ENCODE measurements at regions not wholly inside any gene's neighbourhood (a gene's known extent, or its start where the extent isn't known, plus 50 kb on each side); places are given as distances from the start of the nearest gene placed in this dataset.

DNA sequence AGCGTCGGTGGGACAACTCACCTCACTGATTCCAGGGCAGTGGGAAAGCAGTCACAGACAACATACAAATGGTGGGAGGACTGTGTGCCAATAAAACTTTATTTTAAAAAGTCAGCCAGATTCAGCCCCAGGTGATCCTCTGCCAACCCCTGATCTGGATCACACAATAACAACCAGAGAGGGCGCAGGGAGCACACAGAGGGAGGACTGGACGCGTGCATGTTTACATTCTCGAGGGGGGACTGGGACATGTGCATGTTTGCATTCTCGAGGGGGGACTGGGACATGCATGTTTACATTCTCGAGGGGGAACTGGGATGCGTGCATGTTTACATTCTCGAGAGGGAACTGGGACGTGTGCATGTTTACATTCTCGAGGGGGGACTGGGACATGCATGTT lies 209.5 kb downstream of the NDUFA10 start:
- Mint-ChIP-seq H3K4me1 (ENCODE audit: low read depth) (no peaks in the 10 kb centered on the region), H3K27ac (no peak overlapping the region), H3K27me3 (no peaks in the 10 kb centered on the region), H3K9me3 (ENCODE audit: low read depth) (no peaks in the 10 kb centered on the region), H3K4me3 (no peak overlapping the region), H3K36me3 (no peaks in the 10 kb centered on the region)

GRCh38 chr2:239814861-239815601 lies 210.1 kb downstream of the NDUFA10 start:
- Mint-ChIP-seq H3K9me3 (ENCODE audit: low read depth) (no peaks in the 10 kb centered on the region), H3K27me3 (no peaks in the 10 kb centered on the region), H3K27ac (no peak overlapping the region)

DNA sequence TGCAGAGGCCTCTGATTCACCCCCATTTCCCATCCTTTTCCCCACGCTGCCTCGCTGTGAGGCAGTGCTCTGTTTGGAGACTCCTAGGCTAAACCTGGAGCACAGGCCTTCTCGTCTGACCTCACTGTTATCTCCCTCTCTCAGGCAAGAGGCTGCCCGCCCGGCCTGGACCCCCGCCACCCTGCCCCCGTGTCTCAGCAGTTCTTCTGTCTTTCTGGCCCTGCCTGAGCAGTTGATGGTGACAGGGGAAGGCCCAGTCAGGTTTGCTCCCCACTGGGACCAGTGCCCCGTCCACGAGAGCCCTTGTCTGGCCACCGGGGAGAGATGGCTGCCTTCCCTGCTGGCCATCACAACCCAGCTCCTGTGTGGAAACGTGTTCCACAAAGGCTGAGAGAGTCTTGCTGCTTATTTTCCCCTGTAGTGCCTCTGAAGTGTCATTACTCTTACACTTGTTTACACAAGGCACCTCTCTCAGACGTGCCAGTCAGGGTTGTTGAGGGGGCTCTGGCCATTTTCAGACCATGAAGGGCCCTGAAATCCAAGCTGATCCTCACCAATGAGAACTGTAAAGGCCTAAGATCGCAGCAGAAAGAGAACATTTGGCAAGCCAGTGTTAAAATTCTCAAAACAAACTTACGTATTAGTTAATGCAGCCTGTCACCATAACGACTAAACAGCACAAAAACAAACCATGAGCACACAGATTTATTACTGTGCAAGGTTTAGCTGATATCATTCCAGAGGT lies 210.9 kb downstream of the NDUFA10 start:
- Mint-ChIP-seq H3K36me3 (no peaks in the 10 kb centered on the region), H3K4me3 (no peak overlapping the region), H3K4me1 (ENCODE audit: low read depth) (no peaks in the 10 kb centered on the region), H3K27me3 (no peaks in the 10 kb centered on the region), H3K9me3 (ENCODE audit: low read depth) (no peaks in the 10 kb centered on the region), H3K27ac (no peak overlapping the region)

More at GRCh38 chr2:239814861-239815601, 210.1 kb downstream of the NDUFA10 start:
- no peaks in the 10 kb centered on the region for H3K4me1 Mint-ChIP-seq (ENCODE audit: low read depth)
- no peaks in the 10 kb centered on the region for H3K36me3 Mint-ChIP-seq
- H3K4me3 Mint-ChIP-seq = no peak overlapping the region

DNA sequence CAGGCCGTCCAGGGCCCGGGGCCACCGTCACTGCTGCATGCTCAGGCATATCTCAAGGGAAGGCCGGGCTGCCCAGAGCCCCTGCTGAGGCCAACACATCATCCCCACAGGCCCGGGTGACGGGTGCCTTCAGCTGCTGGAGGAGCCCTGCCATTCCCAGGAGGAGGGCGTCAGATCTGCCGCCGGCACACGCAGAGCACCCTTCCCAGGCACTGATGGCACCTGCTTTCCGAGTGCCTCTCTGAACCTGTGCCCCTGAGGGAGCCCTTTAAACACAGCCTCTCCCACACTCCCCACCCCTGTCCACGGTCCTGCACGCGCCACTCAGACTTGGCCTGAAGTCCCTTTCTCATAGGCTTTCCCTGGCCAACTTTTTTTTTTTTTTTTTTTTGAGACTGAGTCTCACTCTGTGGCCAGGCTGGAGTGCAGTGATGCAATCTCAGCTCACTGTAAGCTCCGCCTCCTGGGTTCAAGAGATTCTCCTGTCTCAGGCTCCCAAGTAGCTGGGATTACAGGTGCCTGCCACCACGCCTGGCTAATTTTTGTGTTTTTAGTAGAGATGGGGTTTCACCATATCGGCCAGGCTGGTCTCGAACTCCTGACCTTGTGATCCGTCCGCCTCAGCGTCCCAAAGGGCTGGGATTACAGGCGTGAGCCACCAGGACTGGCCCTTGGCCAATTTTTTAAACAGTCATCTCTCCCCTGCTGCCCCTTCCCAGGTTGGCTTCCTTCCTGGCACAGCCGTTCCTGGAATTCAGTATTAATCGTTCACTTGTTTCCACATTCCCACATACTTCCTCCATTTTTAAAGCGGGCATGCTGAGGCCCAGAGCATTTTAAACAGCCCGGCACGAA lies 211.7 kb downstream of the NDUFA10 start:
- Mint-ChIP-seq H3K27me3 (no peaks in the 10 kb centered on the region), H3K36me3 (no peaks in the 10 kb centered on the region), H3K9me3 (ENCODE audit: low read depth) (no peaks in the 10 kb centered on the region), H3K4me3 (no peak overlapping the region), H3K27ac (no peak overlapping the region), H3K4me1 (ENCODE audit: low read depth) (no peaks in the 10 kb centered on the region)

DNA sequence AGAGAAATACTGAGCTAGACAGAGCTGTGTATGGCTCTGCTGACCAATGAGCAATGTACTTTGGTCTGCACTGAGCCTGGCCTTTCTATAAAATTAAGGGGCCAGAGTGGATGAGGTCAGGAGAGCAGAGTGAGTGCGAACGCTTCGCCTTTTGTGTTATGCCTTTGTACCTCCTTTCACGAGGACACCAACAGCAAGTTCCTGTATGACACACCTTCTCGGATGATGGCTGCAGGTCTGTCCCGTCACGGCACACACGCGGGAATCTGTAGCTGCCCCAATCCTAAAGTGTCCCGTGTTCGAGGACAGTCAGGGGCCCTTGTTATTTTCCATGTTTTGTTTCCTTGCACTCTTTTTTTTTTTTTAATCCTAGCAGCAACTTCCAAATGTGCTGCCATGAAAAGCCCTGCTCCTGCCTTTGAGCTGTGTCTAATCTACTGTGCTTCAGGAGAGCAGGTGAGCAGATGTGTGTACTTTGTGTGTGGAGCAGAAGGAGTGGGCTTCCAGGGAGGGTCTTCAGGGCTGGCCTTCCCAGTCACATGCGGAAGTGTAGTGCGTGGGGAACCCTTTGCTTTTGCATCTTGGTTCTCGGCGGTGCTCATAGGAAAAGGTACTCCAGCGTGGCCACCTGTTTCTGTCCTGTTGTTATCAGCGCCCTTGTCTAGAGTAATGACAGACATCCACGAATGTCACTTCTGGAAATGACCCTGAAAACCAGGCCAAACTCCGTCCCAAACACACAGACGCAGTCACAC lies 213.2 kb downstream of the NDUFA10 start:
- Mint-ChIP-seq H3K4me1 (ENCODE audit: low read depth) (no peaks in the 10 kb centered on the region), H3K9me3 (ENCODE audit: low read depth) (no peaks in the 10 kb centered on the region), H3K27me3 (no peaks in the 10 kb centered on the region), H3K27ac (no peak overlapping the region), H3K4me3 (no peak overlapping the region), H3K36me3 (no peaks in the 10 kb centered on the region)

DNA sequence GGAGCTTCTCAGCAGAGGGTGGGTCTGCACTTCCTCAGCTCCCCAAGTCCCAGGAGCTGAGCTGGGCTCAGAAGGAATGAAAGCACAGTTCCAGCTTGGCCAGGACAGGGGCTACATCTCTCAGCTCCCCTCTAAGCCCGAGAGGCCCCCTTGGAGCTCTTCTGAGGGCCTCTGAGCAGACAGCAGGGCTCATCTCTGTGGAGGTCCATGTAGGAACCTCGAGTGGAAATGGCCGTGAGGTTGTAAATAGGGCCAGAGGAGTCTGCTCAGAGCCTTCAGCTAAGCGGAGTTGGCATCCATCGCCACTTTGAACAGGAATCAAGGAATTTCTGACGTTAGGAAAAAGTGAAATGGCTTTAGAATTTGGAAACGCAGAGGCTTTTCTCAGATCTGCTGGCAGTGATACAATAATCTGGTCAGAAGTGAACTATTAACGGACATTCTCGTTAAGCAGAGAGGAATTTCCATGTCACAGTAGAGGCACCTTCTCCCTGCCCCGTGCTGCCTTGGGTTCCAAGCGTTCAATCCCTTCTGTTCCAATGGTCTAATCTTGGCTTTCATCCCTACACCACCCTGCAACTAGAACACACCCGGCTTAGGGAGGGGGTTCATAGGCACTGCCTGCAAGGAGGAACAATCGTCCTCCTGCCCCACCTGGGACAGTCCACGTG lies 213.9 kb downstream of the NDUFA10 start:
- Mint-ChIP-seq H3K4me3 (no peak overlapping the region), H3K27ac (no peak overlapping the region), H3K36me3 (no peaks in the 10 kb centered on the region), H3K27me3 (no peaks in the 10 kb centered on the region), H3K9me3 (ENCODE audit: low read depth) (no peaks in the 10 kb centered on the region), H3K4me1 (ENCODE audit: low read depth) (no peaks in the 10 kb centered on the region)

GRCh38 chr2:239809391-239809790 lies 215.8 kb downstream of the NDUFA10 start:
- no peaks in the 10 kb centered on the region for H3K9me3 Mint-ChIP-seq (ENCODE audit: low read depth)
- H3K4me1 Mint-ChIP-seq (ENCODE audit: low read depth) = no peaks in the 10 kb centered on the region
- no peaks in the 10 kb centered on the region for H3K27me3 Mint-ChIP-seq
- H3K27ac Mint-ChIP-seq = no peak overlapping the region
- no peak overlapping the region for H3K4me3 Mint-ChIP-seq
- no peaks in the 10 kb centered on the region for H3K36me3 Mint-ChIP-seq

- no peak overlapping the region for H3K27ac Mint-ChIP-seq
- no peak overlapping the region for H3K4me3 Mint-ChIP-seq
- H3K4me1 Mint-ChIP-seq (ENCODE audit: low read depth) = no peaks in the 10 kb centered on the region
- no peaks in the 10 kb centered on the region for H3K36me3 Mint-ChIP-seq
- H3K27me3 Mint-ChIP-seq = no peaks in the 10 kb centered on the region
- no peaks in the 10 kb centered on the region for H3K9me3 Mint-ChIP-seq (ENCODE audit: low read depth)
These were observed 217.6 kb downstream of the NDUFA10 start for GRCh38 chr2:239807568-239807967.

GRCh38 chr2:239806758-239807434 lies 218.2 kb downstream of the NDUFA10 start:
- Mint-ChIP-seq H3K27me3 (no peaks in the 10 kb centered on the region), H3K36me3 (no peaks in the 10 kb centered on the region), H3K9me3 (ENCODE audit: low read depth) (no peaks in the 10 kb centered on the region), H3K4me1 (ENCODE audit: low read depth) (no peaks in the 10 kb centered on the region), H3K27ac (no peak overlapping the region), H3K4me3 (no peak overlapping the region)

- Mint-ChIP-seq H3K27ac (no peak overlapping the region), H3K4me3 (no peak overlapping the region), H3K36me3 (no peaks in the 10 kb centered on the region), H3K4me1 (ENCODE audit: low read depth) (no peaks in the 10 kb centered on the region), H3K27me3 (no peaks in the 10 kb centered on the region), H3K9me3 (ENCODE audit: low read depth) (no peaks in the 10 kb centered on the region)
These were observed 218.9 kb downstream of the NDUFA10 start for GRCh38 chr2:239806276-239806675.

- H3K36me3 Mint-ChIP-seq = no peaks in the 10 kb centered on the region
- no peak overlapping the region for H3K4me3 Mint-ChIP-seq
- H3K4me1 Mint-ChIP-seq (ENCODE audit: low read depth) = no peaks in the 10 kb centered on the region
- H3K27me3 Mint-ChIP-seq = no peaks in the 10 kb centered on the region
- H3K9me3 Mint-ChIP-seq (ENCODE audit: low read depth) = no peaks in the 10 kb centered on the region
- no peak overlapping the region for H3K27ac Mint-ChIP-seq
These were observed 219.7 kb downstream of the NDUFA10 start for GRCh38 chr2:239805414-239805813.

DNA sequence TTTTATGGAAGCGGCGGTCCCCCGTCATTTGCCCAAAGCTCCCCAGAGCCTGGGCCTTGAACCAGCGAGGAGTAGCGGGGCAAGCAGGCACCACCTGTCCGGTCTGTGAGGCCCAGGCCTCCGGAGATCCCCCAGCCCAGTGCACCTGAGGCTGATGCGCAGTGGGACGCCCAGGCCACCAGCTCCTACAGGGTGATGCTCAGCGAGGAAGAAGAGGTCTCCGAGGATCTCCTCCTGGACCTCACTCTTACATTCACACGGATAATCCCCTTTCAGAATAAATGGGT lies 220.2 kb downstream of the NDUFA10 start:
- Mint-ChIP-seq H3K27me3 (no peaks in the 10 kb centered on the region), H3K36me3 (no peaks in the 10 kb centered on the region), H3K27ac (no peak overlapping the region), H3K4me1 (ENCODE audit: low read depth) (no peaks in the 10 kb centered on the region), H3K9me3 (ENCODE audit: low read depth) (no peaks in the 10 kb centered on the region), H3K4me3 (no peak overlapping the region)

- Mint-ChIP-seq H3K27me3 (no peaks in the 10 kb centered on the region), H3K4me1 (ENCODE audit: low read depth) (no peaks in the 10 kb centered on the region), H3K36me3 (no peaks in the 10 kb centered on the region), H3K4me3 (no peak overlapping the region), H3K9me3 (ENCODE audit: low read depth) (no peaks in the 10 kb centered on the region), H3K27ac (no peak overlapping the region)
These were observed 220.7 kb downstream of the NDUFA10 start for GRCh38 chr2:239804161-239805042.
